ENCODE measurements at regions not wholly inside any gene's neighbourhood (a gene's known extent, or its start where the extent isn't known, plus 50 kb on each side); places are given as distances from the start of the nearest gene placed in this dataset.
"Not testable (repeated sequence)": the region's sequence is repeated elsewhere in the genome, so short reads cannot be mapped to it uniquely, and the experiment has no call there.

- TF ChIP-seq CTCF (IDR thresholded peaks at IDR 0.05): no peak
- TF ChIP-seq ZFX (IDR thresholded peaks at IDR 0.05; ENCODE audit: borderline replicate concordance): no peak
- H3K27ac ChIP-seq: no peak overlapping the region
Observed at GRCh38 chr2:238507836-238508235, 81.1 kb downstream of the ASB1 start.

GRCh38 chr2:238509151-238509835 is 82.6 kb downstream of the ASB1 start:
- H3K27ac ChIP-seq: no peak overlapping the region
- no peak for TF ChIP-seq ZFX (IDR thresholded peaks at IDR 0.05; ENCODE audit: borderline replicate concordance)
- no peak for TF ChIP-seq CTCF (IDR thresholded peaks at IDR 0.05)

GRCh38 chr2:238509903-238510302 is 83.2 kb downstream of the ASB1 start:
- H3K27ac ChIP-seq: no peak overlapping the region
- no peak for TF ChIP-seq ZFX (IDR thresholded peaks at IDR 0.05; ENCODE audit: borderline replicate concordance)
- no peak for TF ChIP-seq CTCF (IDR thresholded peaks at IDR 0.05)

- TF ChIP-seq ZFX (IDR thresholded peaks at IDR 0.05; ENCODE audit: borderline replicate concordance) (no peak), CTCF (IDR thresholded peaks at IDR 0.05) (no peak)
- no peak overlapping the region for H3K27ac ChIP-seq
Observed at GRCh38 chr2:238510911-238511613, 84.3 kb downstream of the ASB1 start.

- TF ChIP-seq CTCF (IDR thresholded peaks at IDR 0.05): no peak
- TF ChIP-seq ZFX (IDR thresholded peaks at IDR 0.05; ENCODE audit: borderline replicate concordance): no peak
- H3K27ac ChIP-seq: no peak overlapping the region
Observed at GRCh38 chr2:238511614-238511950, 84.9 kb downstream of the ASB1 start.

GRCh38 chr2:238512247-238512867 is 85.6 kb downstream of the ASB1 start:
- H3K27ac ChIP-seq: no peak overlapping the region
- TF ChIP-seq ZFX (IDR thresholded peaks at IDR 0.05; ENCODE audit: borderline replicate concordance) (no peak), CTCF (IDR thresholded peaks at IDR 0.05) (no peak)

- no peak overlapping the region for H3K27ac ChIP-seq
- TF ChIP-seq CTCF (IDR thresholded peaks at IDR 0.05) (peak; percentile 77), ZFX (IDR thresholded peaks at IDR 0.05; ENCODE audit: borderline replicate concordance) (no peak)
Observed at GRCh38 chr2:238513346-238513745, 86.6 kb downstream of the ASB1 start.

GRCh38 chr2:238514024-238514423 is 87.3 kb downstream of the ASB1 start:
- not testable (repeated sequence) for H3K27ac ChIP-seq
